ENCODE measurements at regions not wholly inside any gene's neighbourhood (a gene's known extent, or its start where the extent isn't known, plus 50 kb on each side); places are given as distances from the start of the nearest gene placed in this dataset.

DNA sequence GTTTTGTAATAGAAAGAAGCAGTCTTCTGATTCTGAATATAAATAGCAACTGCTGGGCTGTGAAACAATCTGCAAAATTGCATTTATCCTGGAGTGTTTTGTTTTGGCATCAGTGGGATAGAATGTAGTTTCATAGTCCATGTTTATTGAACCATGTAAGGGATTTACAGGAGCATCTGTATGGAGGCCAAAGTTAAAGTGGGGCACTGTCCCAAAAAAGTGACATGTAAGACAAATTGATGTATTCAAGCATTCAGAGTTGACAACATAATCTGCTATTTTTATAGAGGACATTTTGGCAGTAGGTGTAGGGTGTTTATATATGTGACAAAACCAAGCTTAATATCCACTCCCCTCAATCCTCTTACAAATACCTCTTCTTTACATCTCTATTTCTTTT is 200.5 kb upstream of the ANK2 start:
- Mint-ChIP-seq H3K36me3 (ENCODE audit: low read depth) (peaks cover 2% of the 10 kb centered on the region), H3K27me3 (ENCODE audit: low read depth) (no peaks in the 10 kb centered on the region), H3K27ac (ENCODE audit: unreplicated experiment) (no peak overlapping the region), H3K9me3 (ENCODE audit: low read depth) (no peaks in the 10 kb centered on the region), H3K4me3 (ENCODE audit: unreplicated experiment) (no peak overlapping the region), H3K4me1 (ENCODE audit: low read depth) (no peaks in the 10 kb centered on the region)
- no peak for DNase-seq (ENCODE audit: low spot score)
- TF ChIP-seq, protein P1, sequence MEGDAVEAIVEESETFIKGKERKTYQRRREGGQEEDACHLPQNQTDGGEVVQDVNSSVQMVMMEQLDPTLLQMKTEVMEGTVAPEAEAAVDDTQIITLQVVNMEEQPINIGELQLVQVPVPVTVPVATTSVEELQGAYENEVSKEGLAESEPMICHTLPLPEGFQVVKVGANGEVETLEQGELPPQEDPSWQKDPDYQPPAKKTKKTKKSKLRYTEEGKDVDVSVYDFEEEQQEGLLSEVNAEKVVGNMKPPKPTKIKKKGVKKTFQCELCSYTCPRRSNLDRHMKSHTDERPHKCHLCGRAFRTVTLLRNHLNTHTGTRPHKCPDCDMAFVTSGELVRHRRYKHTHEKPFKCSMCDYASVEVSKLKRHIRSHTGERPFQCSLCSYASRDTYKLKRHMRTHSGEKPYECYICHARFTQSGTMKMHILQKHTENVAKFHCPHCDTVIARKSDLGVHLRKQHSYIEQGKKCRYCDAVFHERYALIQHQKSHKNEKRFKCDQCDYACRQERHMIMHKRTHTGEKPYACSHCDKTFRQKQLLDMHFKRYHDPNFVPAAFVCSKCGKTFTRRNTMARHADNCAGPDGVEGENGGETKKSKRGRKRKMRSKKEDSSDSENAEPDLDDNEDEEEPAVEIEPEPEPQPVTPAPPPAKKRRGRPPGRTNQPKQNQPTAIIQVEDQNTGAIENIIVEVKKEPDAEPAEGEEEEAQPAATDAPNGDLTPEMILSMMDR (IDR thresholded peaks at IDR 0.05): no peak

DNA sequence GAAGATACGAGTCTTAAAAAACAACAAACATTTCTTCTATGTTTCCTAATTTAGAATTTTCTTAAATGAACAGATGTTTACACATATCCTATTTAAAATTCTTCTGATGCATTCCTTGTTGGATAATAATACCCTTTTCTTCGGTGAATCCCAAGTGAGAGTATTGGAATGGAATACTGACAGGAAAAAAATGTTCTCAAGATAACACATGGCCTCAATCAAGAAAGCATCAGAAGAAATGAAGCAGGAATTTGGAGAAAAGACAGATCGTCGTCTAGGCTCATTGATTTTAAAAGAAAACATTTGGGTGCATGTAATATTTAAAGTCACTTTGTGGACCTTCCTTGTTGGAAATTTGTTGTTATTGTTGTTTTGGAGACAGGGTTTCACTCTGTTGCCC is 196.9 kb upstream of the ANK2 start:
- no peaks in the 10 kb centered on the region for H3K27me3 Mint-ChIP-seq (ENCODE audit: low read depth)
- no peak overlapping the region for H3K4me3 Mint-ChIP-seq (ENCODE audit: unreplicated experiment)
- no peaks in the 10 kb centered on the region for H3K9me3 Mint-ChIP-seq (ENCODE audit: low read depth)
- peaks cover 2% of the 10 kb centered on the region for H3K36me3 Mint-ChIP-seq (ENCODE audit: low read depth)
- peaks cover 11% of the 10 kb centered on the region for H3K4me1 Mint-ChIP-seq (ENCODE audit: low read depth)
- no peak overlapping the region for H3K27ac Mint-ChIP-seq (ENCODE audit: unreplicated experiment)
- no peak for DNase-seq (ENCODE audit: low spot score)
- TF ChIP-seq, protein P1 (IDR thresholded peaks at IDR 0.05): no peak

DNA sequence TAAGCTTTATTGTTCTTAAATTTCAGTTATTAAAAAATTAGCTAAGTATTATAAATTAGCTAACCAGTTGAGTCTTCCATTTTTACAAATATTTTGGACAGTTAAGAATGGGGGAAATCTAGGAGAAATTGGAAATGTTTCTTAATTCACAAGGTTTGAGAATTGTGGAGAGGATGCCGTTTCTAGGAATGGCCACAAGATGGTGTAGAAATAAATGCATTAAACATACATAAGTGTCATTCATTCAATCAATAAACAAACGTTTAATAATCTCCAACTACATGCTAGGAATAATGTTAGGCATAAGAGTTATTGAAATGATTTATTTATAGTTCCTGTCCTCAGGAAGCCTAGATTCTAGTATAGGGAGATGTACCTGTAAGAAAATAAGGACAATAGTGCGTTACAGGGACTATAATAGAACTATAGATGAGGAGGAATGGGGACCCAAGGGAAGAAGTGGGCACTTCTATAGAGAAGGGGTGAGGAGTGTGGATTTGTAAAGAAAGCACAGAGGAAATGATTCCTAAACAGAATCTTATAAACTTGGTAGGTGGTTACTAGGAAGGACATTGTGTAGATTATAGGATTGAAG is 195.7 kb upstream of the ANK2 start:
- no peaks in the 10 kb centered on the region for H3K27me3 Mint-ChIP-seq (ENCODE audit: low read depth)
- no peaks in the 10 kb centered on the region for H3K9me3 Mint-ChIP-seq (ENCODE audit: low read depth)
- peaks cover 2% of the 10 kb centered on the region for H3K36me3 Mint-ChIP-seq (ENCODE audit: low read depth)
- DNase-seq (ENCODE audit: low spot score): no peak
- peaks cover 12% of the 10 kb centered on the region for H3K4me1 Mint-ChIP-seq (ENCODE audit: low read depth)
- no peak overlapping the region for H3K4me3 Mint-ChIP-seq (ENCODE audit: unreplicated experiment)
- TF ChIP-seq, protein P1 (IDR thresholded peaks at IDR 0.05): peak; percentile 83
- no peak overlapping the region for H3K27ac Mint-ChIP-seq (ENCODE audit: unreplicated experiment)

DNA sequence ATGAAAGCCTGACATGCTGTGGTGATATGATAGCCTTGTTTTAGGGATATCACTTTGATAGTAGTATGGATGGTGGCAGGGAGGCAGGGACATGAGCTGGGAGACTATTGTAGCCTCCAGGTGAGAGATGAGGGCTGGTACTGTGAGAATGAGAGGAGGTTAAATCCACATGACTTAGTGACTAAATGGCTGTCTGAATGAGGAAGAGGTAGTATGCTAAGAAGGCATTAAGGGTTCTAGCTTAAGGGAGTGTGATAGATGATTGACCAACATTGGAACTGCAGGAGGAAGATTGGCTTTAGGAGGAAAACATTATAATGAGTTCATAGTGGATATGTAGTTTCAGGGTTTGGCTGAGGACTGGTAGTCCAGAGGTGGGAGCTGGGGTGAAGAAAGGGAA is 195.0 kb upstream of the ANK2 start:
- Mint-ChIP-seq H3K4me1 (ENCODE audit: low read depth) (peaks cover 12% of the 10 kb centered on the region), H3K27me3 (ENCODE audit: low read depth) (no peaks in the 10 kb centered on the region), H3K9me3 (ENCODE audit: low read depth) (no peaks in the 10 kb centered on the region), H3K27ac (ENCODE audit: unreplicated experiment) (no peak overlapping the region), H3K4me3 (ENCODE audit: unreplicated experiment) (no peak overlapping the region), H3K36me3 (ENCODE audit: low read depth) (peaks cover 2% of the 10 kb centered on the region)
- TF ChIP-seq, protein P1 (IDR thresholded peaks at IDR 0.05): no peak
- DNase-seq (ENCODE audit: low spot score): no peak

DNA sequence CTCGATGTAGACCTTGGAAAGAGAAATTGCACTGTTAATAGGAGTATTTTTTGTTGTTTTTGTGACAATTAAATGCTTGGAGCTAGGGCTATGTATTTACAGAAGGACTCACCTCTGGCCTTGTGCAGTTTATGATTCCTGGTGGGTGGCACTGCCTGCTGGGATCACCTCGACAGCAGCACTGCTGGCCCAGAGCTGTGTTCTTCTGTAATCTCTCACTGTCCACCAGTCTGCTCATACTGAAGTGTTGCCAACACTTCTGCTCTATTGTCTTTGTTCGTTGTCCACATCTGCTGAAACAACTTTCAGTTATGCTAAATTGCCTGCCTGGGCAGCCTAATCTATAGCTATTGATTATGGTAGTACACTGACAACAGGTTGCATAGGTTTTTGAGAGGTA is 194.4 kb upstream of the ANK2 start:
- H3K4me1 Mint-ChIP-seq (ENCODE audit: low read depth): peaks cover 12% of the 10 kb centered on the region

More for the DNA sequence above, 194.4 kb upstream of the ANK2 start:
- TF ChIP-seq, protein P1 (IDR thresholded peaks at IDR 0.05): no peak
- Mint-ChIP-seq H3K4me3 (ENCODE audit: unreplicated experiment) (no peak overlapping the region), H3K9me3 (ENCODE audit: low read depth) (no peaks in the 10 kb centered on the region), H3K36me3 (ENCODE audit: low read depth) (peaks cover 2% of the 10 kb centered on the region), H3K27me3 (ENCODE audit: low read depth) (no peaks in the 10 kb centered on the region), H3K27ac (ENCODE audit: unreplicated experiment) (no peak overlapping the region)
- DNase-seq (ENCODE audit: low spot score): no peak

All from chondrocyte (in vitro differentiated cells).